NOMO-1 treated with dmso at 0.1 percent for 144 hours (cell line): ENCODE measurements at regions not wholly inside any gene's neighbourhood (a gene's known extent, or its start where the extent isn't known, plus 50 kb on each side); places are given as distances from the start of the nearest gene placed in this dataset.

Experiments used
- DNase-seq: peaks from one replicate; lab custom pipeline; 2025; ENCODE audit not compliant: unreplicated experiment; lab: John Stamatoyannopoulos, UW

DNA sequence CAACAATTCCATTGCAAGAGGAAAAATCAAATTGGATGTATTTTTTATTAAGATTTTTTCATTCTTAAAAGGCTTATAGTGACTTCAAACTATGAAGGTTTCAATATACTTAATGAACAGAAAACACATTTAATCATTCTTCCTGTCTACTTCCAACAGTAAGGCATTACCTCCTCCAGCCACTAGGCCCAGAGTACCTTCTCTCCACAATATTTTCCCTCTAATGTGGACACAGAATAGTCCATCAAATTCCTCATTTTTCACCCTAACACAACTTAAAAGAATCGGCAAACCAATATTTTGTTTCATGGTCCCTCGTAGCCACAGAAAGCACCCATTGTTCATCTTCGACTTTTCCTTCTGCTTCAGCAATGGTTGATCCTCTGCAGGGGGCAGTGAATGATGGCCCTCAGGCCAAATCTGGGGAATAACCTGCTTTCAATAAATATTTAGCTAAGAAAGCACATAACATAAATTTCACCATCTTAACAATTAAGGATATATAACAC, 335.4 kb upstream of the ID4 start:
- DNase-seq, result no peak

GRCh38 chr6:19502301-19502700, 334.9 kb upstream of the ID4 start:
- no peak for DNase-seq

DNA sequence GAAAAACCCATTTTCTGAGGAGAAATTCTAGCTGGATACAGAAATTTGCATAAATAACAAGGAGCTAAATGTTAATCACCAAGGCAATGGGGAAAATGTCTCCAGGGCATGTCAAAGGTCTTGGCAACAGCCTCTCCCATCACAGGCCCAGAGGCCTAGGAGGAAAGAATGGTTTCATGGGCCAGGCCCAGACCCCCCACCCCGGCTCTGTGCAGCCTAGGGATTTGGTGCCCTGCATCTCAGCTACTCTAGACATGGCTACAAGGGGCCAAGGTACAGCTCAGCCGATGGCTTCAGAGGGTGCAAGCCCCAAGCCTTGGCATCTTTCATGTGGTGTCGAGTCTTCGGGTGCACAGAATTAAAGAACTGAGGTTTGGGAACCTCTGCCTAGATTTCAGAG, 321.2 kb upstream of the ID4 start:
- no peak for DNase-seq

GRCh38 chr6:19519941-19520340, 317.2 kb upstream of the ID4 start:
- DNase-seq, result no peak

- DNase-seq, result no peak
Observed at GRCh38 chr6:19524366-19525186, 312.6 kb upstream of the ID4 start.

DNA sequence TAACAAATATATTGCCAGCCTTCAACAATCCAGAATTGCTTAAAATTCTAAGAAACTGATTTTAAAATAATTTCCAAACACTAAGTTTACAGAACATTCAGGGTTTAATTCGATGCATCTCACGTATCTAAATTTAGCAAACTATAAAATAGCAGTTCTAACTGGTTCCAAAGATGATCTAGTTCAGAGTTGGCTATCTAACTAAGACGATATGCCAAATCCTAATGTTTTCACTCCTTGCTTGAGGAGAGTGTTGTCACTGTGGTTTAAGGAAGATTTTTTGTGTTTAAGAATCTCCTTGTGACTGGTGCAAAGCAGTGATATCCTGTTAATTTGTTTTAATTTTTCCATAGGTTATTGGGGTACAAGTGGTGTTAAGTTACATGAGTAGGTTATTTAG, 311.5 kb upstream of the ID4 start:
- no peak for DNase-seq

DNA sequence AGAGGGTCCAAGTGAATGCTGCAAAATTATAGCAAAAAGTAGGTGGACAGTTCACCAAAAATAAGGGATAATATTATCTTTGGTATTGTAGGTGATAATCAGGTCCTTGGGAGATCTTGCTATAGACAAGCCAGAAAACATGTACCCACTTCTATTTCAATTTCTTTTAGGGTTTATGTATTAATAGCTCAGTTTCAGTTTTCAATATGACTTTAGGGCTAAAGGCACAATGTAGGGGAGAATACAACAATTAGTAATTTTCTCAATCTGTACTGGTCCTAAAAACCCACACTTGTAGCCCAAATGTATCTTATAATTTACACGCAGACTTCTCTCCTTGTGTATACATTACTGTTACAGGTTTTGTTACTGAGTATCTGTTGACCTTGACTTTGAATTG, 307.0 kb upstream of the ID4 start:
- no peak for DNase-seq

GRCh38 chr6:19535351-19535750, 301.8 kb upstream of the ID4 start:
- no peak for DNase-seq

- DNase-seq, result no peak
Observed at GRCh38 chr6:19536838-19537237, 300.3 kb upstream of the ID4 start.

GRCh38 chr6:19538096-19538495, 299.1 kb upstream of the ID4 start:
- DNase-seq, result no peak

GRCh38 chr6:19547507-19547906, 289.7 kb upstream of the ID4 start:
- no peak for DNase-seq

DNA sequence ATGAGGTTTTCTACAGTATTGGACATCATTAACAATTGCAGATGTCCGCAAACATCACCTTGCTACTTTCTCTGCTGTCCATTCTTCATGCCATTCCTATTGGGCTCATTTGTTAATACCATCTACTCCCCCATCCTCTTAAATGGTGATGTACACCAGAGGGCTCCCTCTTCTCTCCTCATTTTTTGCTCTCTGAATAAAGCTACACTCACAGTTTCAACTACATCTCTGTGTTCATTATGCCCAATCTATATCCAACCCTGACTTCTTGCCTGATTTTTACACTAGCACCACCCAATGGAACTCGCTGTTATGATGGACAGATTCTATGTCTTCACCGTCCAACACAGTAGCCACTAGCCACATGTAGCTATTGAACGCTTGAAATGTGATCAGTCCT, 288.1 kb upstream of the ID4 start:
- no peak for DNase-seq

GRCh38 chr6:19550380-19550779, 286.8 kb upstream of the ID4 start:
- DNase-seq, result no peak

- no peak for DNase-seq
Observed at GRCh38 chr6:19551611-19552010, 285.6 kb upstream of the ID4 start.

GRCh38 chr6:19552076-19552475, 285.1 kb upstream of the ID4 start:
- DNase-seq, result no peak

GRCh38 chr6:19552588-19552987, 284.6 kb upstream of the ID4 start:
- no peak for DNase-seq

DNA sequence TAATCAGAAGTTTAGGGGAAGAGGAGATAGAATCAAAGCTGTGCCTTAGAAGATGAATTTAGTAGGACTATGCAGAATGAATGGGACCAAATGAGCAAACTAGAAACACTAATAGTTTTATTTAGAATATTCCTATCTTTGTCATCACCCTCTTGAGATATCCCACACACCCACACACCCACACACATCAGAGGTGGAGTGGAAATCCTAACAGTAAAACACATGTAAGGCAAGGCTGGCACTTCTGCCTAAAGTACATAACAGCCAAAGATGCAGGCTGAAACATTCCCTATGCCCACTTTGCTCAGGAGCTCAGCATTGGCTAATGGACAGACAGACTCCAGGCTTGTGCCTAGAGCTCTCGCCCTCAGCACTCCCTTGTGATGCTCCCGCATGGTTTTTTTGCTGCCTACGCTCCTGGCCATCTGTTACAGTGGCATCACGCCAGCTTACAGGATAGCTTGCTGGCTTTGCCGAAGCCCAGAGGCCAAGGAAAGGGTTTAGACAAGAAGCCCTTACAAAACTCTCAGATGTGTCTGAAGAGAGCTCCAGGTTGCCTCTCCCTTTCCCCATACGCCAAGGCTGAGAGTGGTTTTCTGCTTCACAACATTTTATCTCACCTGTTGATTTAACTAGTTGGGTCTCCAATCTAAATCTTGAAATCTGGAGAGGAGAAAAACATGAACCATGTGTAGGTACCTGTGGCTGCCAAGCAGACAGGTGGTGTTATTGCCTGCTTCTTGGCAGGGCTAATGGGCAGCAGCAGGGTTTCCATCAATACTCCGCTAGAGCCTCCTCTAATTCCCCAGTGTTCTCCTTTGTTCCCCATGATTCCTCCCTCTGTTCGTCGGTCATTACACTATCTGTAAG, 282.6 kb upstream of the ID4 start:
- no peak for DNase-seq

DNA sequence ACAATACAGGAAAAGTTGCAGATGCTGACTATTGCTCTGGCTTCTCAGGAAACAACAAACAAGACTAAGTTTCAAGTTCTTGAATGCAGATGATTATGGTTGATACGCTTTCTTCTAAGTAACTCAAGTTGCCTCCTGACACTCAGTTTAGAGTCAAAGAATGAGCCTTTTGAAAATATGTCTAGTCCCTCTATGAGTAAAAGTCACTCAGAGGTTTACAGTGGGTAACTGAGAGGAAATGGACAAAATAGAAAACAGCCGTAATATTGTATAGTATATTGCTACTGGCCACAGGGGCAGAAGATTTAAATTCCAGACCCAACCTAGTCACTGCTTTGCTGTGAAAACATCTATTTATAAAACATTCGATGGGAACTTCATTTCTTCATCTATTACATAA, 280.0 kb upstream of the ID4 start:
- no peak for DNase-seq

DNA sequence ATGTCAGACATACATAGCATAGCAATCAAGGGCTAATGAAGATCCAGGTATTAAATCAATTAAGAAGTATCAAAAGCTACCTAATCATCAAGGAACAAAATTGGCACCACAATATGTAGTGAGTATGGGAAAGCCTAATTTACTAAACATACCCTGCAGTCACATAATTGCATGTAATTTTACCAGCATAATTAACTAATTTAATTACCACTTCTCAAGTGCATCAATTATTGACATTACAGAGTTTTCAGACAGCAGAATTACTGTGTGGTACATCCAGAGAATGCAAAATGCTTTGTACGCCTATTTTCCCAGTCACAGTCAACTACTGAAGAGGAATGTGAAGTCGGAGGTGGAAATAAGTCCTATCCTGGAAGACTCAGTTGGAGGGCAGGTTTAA, 279.0 kb upstream of the ID4 start:
- no peak for DNase-seq

DNA sequence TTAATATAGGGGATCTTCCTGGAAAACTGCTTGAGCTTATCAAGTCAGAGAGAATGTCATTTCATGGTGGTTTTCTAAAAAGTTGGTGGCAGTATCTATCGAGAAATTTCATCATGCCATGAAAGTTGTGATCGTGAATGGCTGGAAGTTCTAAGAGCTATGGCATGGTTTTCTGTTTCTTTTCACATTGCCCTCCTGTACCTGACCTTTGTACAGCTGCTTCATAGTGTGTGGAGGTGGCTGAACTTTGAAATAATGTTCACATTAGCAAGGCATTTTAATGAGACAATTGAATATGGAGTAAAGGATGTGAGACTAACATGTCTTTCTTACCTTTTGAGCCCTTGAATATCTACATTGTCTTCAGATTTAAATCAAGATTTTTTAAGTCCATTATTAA, 278.2 kb upstream of the ID4 start:
- DNase-seq, result no peak

DNA sequence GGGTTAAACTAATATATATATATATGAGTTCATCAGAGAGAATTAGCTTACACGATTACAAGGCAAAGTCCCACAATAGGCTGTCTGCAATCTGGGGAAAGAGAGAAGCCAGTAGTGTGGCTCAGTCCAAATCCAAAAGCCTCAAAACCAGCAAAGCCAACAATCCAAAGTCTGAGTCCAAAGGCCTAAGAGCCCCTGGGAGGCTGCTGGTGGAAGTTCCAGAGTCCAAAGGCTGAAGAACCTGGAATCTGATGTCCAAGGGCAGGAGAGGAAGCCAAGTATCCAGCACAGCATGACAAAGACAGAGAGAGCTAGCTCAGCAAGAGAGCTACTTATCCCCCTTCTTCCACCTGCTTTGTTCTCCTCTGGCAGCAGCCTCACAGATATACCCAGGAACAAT, 274.7 kb upstream of the ID4 start:
- DNase-seq, result no peak

DNA sequence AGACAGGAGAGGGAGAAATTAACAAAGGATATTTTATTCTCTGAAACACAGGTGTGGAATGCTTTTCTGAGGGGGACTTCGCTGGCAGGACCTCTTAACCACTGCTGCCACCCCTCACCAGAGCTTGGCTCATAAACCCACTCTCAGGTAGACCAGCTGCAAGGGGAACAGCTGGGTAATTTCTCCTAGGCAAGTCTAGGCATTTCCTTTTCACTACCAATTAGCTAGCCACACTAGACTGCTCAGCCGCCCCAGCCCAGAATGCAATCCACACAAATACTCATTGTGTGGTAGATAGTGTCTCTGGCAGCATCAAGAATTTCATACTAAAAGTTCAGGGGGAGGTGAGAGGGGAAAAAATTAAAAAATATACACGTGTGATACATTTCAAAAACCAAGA, 267.6 kb upstream of the ID4 start:
- no peak for DNase-seq
